Adipocyte (in vitro differentiated cells): ENCODE measurements at regions not wholly inside any gene's neighbourhood (a gene's known extent, or its start where the extent isn't known, plus 50 kb on each side); places are given as distances from the start of the nearest gene placed in this dataset.
"Not testable (repeated sequence)": the region's sequence is repeated elsewhere in the genome, so short reads cannot be mapped to it uniquely, and the experiment has no call there.

ENCODE experiments used
- DNase-seq: peaks from one replicate; pipeline ENCODE4 v3.0.0-alpha.2; 2015; ENCODE audit warnings: low read depth
- H3K27me3 ChIP-seq: replicated peaks from 2 replicates; pipeline ENCODE4 v1.7.0; 2013; ENCODE audit warnings: mild to moderate bottlenecking, low read length, moderate library complexity; ENCODE audit not compliant: control insufficient read depth, insufficient read depth
- H3K36me3 ChIP-seq: 2 replicates; pipeline ENCODE4 v1.7.0; 2013; ENCODE audit warnings: low read length, mild to moderate bottlenecking, moderate library complexity; ENCODE audit not compliant: control insufficient read depth, insufficient read depth, severe bottlenecking
- H3K4me1 ChIP-seq: 2 replicates; pipeline ENCODE4 v1.7.0; 2013; ENCODE audit warnings: mild to moderate bottlenecking, low read length, moderate library complexity; ENCODE audit not compliant: control insufficient read depth, insufficient read depth
- H3K4me3 ChIP-seq: 2 replicates; pipeline ENCODE4 v1.7.0; 2013; ENCODE audit warnings: mild to moderate bottlenecking, low read length, moderate library complexity
- H3K9ac ChIP-seq: 2 replicates; pipeline ENCODE4 v1.7.0; 2013; ENCODE audit warnings: mild to moderate bottlenecking, low read length, moderate library complexity
- H3K9me3 ChIP-seq: 2 replicates; pipeline ENCODE4 v1.7.0; 2013; ENCODE audit warnings: mild to moderate bottlenecking, low read length, moderate library complexity; ENCODE audit not compliant: control insufficient read depth

DNA sequence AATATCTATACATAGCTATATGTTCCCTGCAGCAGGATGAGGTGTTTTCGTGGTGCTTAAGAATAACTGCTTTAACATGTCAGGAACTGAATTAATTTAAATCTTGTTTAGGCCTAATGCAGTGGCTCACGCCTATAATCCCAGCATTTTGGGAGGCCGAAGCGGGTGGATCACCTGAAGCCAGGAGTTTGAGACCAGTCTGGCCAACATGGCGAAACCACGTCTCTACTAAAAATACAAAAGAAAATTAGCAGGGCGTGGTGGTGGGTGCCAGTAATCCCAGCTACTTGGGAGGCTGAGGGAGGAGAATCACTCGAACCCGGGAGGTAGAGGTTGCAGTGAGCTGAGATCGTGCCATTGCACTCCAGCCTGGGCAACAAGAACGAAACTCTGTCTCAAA is 717.8 kb upstream of the EPHA7 start:
- not testable (repeated sequence) for H3K9ac ChIP-seq, H3K9me3 ChIP-seq, H3K4me3 ChIP-seq, H3K27me3 ChIP-seq, H3K4me1 ChIP-seq, H3K36me3 ChIP-seq, DNase-seq

DNA sequence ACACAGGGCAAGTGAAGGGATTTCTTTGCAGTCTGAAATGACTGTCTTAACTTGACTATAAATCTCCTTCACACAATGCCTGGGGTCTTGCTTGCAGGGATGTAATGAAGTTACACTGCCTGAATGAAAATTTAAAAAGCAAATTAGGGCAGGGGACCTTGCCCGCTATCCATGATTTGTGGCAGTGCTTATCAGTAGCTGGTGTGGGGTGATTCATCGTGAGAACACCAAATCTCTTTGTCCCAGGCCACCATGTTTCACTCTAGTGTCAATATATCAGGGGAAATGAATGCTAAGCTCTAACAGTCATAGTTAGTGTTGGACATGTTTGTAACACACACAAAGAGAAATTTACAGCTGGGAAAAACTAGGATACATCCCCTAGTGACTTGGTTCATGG is 713.7 kb upstream of the EPHA7 start:
- Histone ChIP-seq H3K9ac (no peak overlapping the region), H3K27me3 (no peaks in the 10 kb centered on the region), H3K36me3 (no peaks in the 10 kb centered on the region), H3K4me3 (no peak overlapping the region), H3K9me3 (no peaks in the 10 kb centered on the region), H3K4me1 (no peaks in the 10 kb centered on the region)
- DNase-seq: no peak

GRCh38 chr6:94131271-94131670 is 711.9 kb upstream of the EPHA7 start:
- H3K4me1 ChIP-seq: no peaks in the 10 kb centered on the region
- DNase-seq: no peak
- H3K9ac ChIP-seq: no peak overlapping the region
- no peaks in the 10 kb centered on the region for H3K27me3 ChIP-seq
- H3K36me3 ChIP-seq: no peaks in the 10 kb centered on the region
- no peaks in the 10 kb centered on the region for H3K9me3 ChIP-seq
- H3K4me3 ChIP-seq: no peak overlapping the region

DNA sequence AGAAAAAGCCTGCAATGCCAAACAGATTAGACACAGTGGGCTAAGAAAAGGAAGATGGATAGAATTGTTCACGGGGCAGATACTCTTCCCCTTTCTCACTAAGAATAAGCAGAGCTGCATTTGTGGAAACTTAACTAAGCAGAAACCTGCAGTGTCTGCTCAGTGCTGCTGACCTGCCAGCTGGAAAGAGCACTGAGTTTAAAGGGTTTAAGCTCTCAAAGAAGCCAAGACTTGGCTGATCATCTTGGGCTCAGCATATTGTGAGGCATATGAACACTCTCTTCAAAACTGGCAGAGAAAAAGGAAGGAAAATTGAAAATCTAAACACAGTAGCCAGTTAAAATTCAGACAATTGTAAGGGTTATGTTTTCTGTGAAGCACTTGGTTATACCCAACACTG is 711.1 kb upstream of the EPHA7 start:
- no peaks in the 10 kb centered on the region for H3K36me3 ChIP-seq
- no peaks in the 10 kb centered on the region for H3K4me1 ChIP-seq
- H3K9me3 ChIP-seq: no peaks in the 10 kb centered on the region
- no peak overlapping the region for H3K4me3 ChIP-seq
- no peak overlapping the region for H3K9ac ChIP-seq
- no peaks in the 10 kb centered on the region for H3K27me3 ChIP-seq
- no peak for DNase-seq

- Histone ChIP-seq H3K9me3 (no peaks in the 10 kb centered on the region), H3K4me1 (no peaks in the 10 kb centered on the region), H3K27me3 (no peaks in the 10 kb centered on the region), H3K4me3 (no peak overlapping the region), H3K9ac (no peak overlapping the region), H3K36me3 (no peaks in the 10 kb centered on the region)
- DNase-seq: no peak
These were observed 710.6 kb upstream of the EPHA7 start for GRCh38 chr6:94129926-94130325.

- H3K27me3 ChIP-seq: no peaks in the 10 kb centered on the region
- no peak for DNase-seq
- H3K9me3 ChIP-seq: no peaks in the 10 kb centered on the region
- no peak overlapping the region for H3K4me3 ChIP-seq
- H3K36me3 ChIP-seq: no peaks in the 10 kb centered on the region
- H3K9ac ChIP-seq: no peak overlapping the region
- H3K4me1 ChIP-seq: no peaks in the 10 kb centered on the region
These were observed 708.4 kb upstream of the EPHA7 start for GRCh38 chr6:94127716-94128115.

- no peak overlapping the region for H3K9ac ChIP-seq
- H3K9me3 ChIP-seq: no peaks in the 10 kb centered on the region
- H3K36me3 ChIP-seq: no peaks in the 10 kb centered on the region
- H3K27me3 ChIP-seq: no peaks in the 10 kb centered on the region
- H3K4me3 ChIP-seq: no peak overlapping the region
- H3K4me1 ChIP-seq: no peaks in the 10 kb centered on the region
- no peak for DNase-seq
These were observed 705.0 kb upstream of the EPHA7 start for GRCh38 chr6:94124333-94124732.

DNA sequence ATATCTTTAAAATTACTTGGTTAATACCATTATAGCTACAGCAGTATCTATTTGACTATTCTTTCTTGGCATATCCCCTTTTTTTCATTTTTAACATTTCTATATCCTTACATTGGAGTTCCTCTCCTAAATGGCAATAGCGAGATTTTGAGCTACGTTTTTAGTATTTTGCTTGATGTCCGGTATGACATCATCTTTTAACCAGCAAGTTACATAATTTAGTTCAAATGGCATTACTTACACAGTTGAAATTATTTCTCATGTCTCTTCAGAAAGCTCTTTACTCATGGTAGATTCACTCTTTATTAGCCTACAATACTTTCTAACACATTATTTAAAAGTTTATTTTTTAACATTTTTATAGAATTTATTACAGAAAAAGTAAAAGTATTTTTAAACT is 701.7 kb upstream of the EPHA7 start:
- H3K9ac ChIP-seq: no peak overlapping the region
- no peak overlapping the region for H3K4me3 ChIP-seq
- H3K9me3 ChIP-seq: no peaks in the 10 kb centered on the region
- H3K4me1 ChIP-seq: no peaks in the 10 kb centered on the region
- H3K27me3 ChIP-seq: no peaks in the 10 kb centered on the region
- DNase-seq: no peak
- no peaks in the 10 kb centered on the region for H3K36me3 ChIP-seq

- Histone ChIP-seq H3K27me3 (no peaks in the 10 kb centered on the region), H3K4me1 (no peaks in the 10 kb centered on the region), H3K36me3 (no peaks in the 10 kb centered on the region), H3K9ac (no peak overlapping the region), H3K9me3 (no peaks in the 10 kb centered on the region), H3K4me3 (no peak overlapping the region)
- no peak for DNase-seq
These were observed 679.7 kb upstream of the EPHA7 start for GRCh38 chr6:94099072-94099471.

DNA sequence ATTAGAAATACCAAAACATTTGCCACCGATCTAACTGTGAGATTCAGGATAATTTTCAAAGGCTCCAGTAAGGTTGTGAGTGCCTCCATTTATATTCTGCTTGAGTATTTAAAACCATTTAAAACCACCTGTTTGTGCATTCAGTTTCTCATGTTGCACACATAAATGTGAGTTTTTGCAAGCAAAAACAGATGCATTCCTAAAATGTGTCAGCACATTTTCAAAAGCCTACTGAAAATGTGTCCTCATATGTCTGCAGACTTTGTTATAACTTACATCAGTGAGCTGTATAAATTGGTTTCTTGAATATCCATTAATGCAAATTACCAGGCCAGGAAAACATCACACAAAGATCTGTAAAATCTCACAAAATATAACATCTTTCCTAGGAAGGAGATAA is 676.6 kb upstream of the EPHA7 start:
- Histone ChIP-seq H3K9ac (no peak overlapping the region), H3K36me3 (no peaks in the 10 kb centered on the region), H3K9me3 (no peaks in the 10 kb centered on the region), H3K4me3 (no peak overlapping the region), H3K4me1 (no peaks in the 10 kb centered on the region), H3K27me3 (no peaks in the 10 kb centered on the region)
- no peak for DNase-seq

DNA sequence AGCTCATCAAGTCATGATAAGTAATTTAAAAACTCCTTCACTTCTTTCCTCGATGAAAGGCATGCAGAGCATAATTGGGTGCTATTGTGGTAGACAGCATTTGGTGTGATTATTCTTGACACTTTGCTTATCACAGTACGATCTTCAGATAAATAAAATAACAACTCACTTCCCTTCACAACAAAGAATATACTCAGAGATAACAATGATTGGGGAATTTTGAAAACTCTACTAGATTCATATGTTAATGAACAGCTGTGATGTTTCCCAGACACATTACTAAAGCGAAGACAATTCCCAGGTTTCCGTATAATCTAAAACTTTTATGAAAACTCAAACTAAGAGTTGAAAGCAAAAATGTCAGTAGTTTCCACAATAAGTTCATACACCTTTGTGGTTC is 670.6 kb upstream of the EPHA7 start:
- Histone ChIP-seq H3K27me3 (no peaks in the 10 kb centered on the region), H3K9ac (no peak overlapping the region), H3K4me3 (no peak overlapping the region), H3K36me3 (no peaks in the 10 kb centered on the region), H3K4me1 (no peaks in the 10 kb centered on the region), H3K9me3 (no peaks in the 10 kb centered on the region)
- no peak for DNase-seq

DNA sequence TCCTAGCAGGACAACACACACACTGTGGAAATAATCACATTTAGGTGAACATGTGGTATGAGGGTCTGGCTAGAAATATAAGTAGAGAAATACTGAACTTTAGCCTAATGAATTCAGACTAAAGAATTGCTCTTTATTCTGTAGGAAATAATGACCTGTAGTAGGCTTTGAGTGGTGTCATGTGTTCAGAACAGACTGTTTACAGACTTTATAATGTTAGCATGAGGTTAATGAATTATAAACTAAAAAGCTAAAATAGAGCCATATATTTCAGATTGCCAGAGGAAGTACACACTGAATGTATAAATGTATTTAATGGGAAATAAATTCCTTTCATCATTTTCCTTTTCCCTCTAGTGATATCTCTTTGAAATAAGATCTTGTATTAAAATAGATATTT is 669.5 kb upstream of the EPHA7 start:
- Histone ChIP-seq H3K36me3 (no peaks in the 10 kb centered on the region), H3K4me1 (no peaks in the 10 kb centered on the region), H3K9ac (no peak overlapping the region), H3K9me3 (no peaks in the 10 kb centered on the region), H3K27me3 (no peaks in the 10 kb centered on the region), H3K4me3 (no peak overlapping the region)
- no peak for DNase-seq
